ENCODE measurements at regions not wholly inside any gene's neighbourhood (a gene's known extent, or its start where the extent isn't known, plus 50 kb on each side); places are given as distances from the start of the nearest gene placed in this dataset.

GRCh38 chr12:124686370-124687173, 119.2 kb upstream of the NCOR2 start:
- no peak for DNase-seq

GRCh38 chr12:124685689-124686369, 118.4 kb upstream of the NCOR2 start:
- no peak for DNase-seq

- no peak for DNase-seq
Measured at GRCh38 chr12:124684971-124685688, 117.7 kb upstream of the NCOR2 start.

- DNase-seq: no peak
Measured at GRCh38 chr12:124684496-124684895, 117.1 kb upstream of the NCOR2 start.

GRCh38 chr12:124683152-124684124, 116.0 kb upstream of the NCOR2 start:
- DNase-seq: no peak

GRCh38 chr12:124682425-124683151, 115.2 kb upstream of the NCOR2 start:
- no peak for DNase-seq

- no peak for DNase-seq
Measured at GRCh38 chr12:124681779-124682391, 114.5 kb upstream of the NCOR2 start.

GRCh38 chr12:124680863-124681778, 113.7 kb upstream of the NCOR2 start:
- no peak for DNase-seq

- no peak for DNase-seq
Measured at GRCh38 chr12:124679533-124680371, 112.3 kb upstream of the NCOR2 start.

GRCh38 chr12:124679047-124679446, 111.6 kb upstream of the NCOR2 start:
- no peak for DNase-seq

- no peak for DNase-seq
Measured at GRCh38 chr12:124678421-124678893, 111.0 kb upstream of the NCOR2 start.

- no peak for DNase-seq
Measured at GRCh38 chr12:124677552-124678356, 110.3 kb upstream of the NCOR2 start.

- no peak for DNase-seq
Measured at GRCh38 chr12:124676714-124677462, 109.5 kb upstream of the NCOR2 start.

- DNase-seq: no peak
Measured at GRCh38 chr12:124675881-124676713, 108.7 kb upstream of the NCOR2 start.

GRCh38 chr12:124674937-124675336, 107.5 kb upstream of the NCOR2 start:
- no peak for DNase-seq

Data from stimulated activated CD4-positive, alpha-beta T cell treated with anti-CD3 and anti-CD28 coated beads, Interleukin-4, amount 100 ng/mL, for 1 hour (primary cell).